OCI-LY7 (cell line): ENCODE measurements at regions not wholly inside any gene's neighbourhood (a gene's known extent, or its start where the extent isn't known, plus 50 kb on each side); places are given as distances from the start of the nearest gene placed in this dataset.

Experiments
- EZH2phosphoT487 ChIP-seq: fragments of 200-600 bp; sonication (generic); IDR thresholded peaks from 2 replicates; pipeline ENCODE4 v1.6.1; 2018; ENCODE audit warnings: low read depth, borderline replicate concordance, mild to moderate bottlenecking, mixed run types, antibody characterized with exemption, low read length, moderate library complexity, mixed read lengths
- TF ChIP-seq, protein P1 (sequence below): fragments of 200-600 bp; sonication (generic); conservative IDR thresholded peaks from 2 replicates; pipeline ENCODE4 v1.5.1; 2014; ENCODE audit warnings: mild to moderate bottlenecking, antibody characterized with exemption, low read length, moderate library complexity, mixed read lengths

DNA sequence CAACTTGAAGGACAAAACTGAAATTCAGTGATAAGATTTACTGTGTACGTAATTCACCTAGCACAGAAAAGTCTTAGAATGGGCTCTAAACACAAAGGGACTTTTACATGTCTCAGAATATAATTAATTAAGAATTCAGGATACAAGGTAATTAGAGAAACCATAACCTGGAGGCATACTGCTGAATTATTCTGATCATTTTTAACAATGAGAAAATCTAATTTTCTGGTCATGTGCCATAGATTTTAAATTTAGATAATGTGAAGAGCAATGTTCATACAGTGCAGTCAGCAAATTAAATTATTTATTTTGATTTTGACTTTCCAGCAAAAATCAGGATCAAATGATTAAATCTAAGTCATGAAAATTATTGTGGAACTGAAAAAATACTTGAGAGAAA lies 67.0 kb upstream of the MTNR1B start:
- TF ChIP-seq EZH2phosphoT487: no peak
- TF ChIP-seq, protein P1, sequence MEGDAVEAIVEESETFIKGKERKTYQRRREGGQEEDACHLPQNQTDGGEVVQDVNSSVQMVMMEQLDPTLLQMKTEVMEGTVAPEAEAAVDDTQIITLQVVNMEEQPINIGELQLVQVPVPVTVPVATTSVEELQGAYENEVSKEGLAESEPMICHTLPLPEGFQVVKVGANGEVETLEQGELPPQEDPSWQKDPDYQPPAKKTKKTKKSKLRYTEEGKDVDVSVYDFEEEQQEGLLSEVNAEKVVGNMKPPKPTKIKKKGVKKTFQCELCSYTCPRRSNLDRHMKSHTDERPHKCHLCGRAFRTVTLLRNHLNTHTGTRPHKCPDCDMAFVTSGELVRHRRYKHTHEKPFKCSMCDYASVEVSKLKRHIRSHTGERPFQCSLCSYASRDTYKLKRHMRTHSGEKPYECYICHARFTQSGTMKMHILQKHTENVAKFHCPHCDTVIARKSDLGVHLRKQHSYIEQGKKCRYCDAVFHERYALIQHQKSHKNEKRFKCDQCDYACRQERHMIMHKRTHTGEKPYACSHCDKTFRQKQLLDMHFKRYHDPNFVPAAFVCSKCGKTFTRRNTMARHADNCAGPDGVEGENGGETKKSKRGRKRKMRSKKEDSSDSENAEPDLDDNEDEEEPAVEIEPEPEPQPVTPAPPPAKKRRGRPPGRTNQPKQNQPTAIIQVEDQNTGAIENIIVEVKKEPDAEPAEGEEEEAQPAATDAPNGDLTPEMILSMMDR: no peak
